Omental fat pad (tissue), 3 donors: ENCODE measurements at regions not wholly inside any gene's neighbourhood (a gene's known extent, or its start where the extent isn't known, plus 50 kb on each side); places are given as distances from the start of the nearest gene placed in this dataset.

Source experiments
- ATAC-seq: fragments of 150-250 bp; one replicate; pipeline ENCODE4 v1.9.1; 2016; ENCODE audit warnings: mild to moderate bottlenecking, moderate library complexity; ENCODE audit not compliant: low FRiP score
- DNase-seq: peaks from one replicate; pipeline ENCODE4 v3.0.0-alpha.2; 2019; ENCODE audit warnings: low spot score
- CTCF ChIP-seq, 3 donors: fragments of 450-650 bp; IDR thresholded peaks; one replicate each; pipeline ENCODE4 v1.5.1; 2016 to 2017; ENCODE audit warnings: antibody characterized with exemption in 3 of 3, mild to moderate bottlenecking in 3 of 3, moderate library complexity in 2 of 3

GRCh38 chr16:50422926-50423325 lies 54.1 kb upstream of the BRD7 start:
- no peak for ATAC-seq
- TF ChIP-seq CTCF (IDR thresholded peaks at IDR 0.05) = no peak
- DNase-seq = no peak

DNA sequence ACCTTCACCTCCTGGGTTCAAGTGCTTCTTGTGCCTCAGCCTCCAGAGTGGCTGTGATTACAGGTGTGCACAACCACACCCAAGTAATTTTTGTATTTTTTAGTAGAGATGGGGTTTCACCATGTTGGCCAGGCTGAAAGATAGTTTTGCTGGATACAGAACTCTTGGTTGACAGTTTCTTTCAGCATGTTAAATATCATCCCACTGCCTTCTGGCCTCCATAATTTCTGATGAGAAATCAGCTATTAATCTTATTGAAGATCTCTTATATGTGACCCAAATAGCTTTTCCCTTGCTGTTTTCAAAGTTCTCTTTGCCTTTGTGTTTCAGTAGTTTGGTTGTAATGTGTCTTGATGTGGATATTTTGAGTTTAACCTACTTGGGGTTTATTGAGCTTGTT lies 50.3 kb upstream of the BRD7 start:
- TF ChIP-seq CTCF (IDR thresholded peaks at IDR 0.05) = no peak
- no peak for DNase-seq
- ATAC-seq = no peak
